NCI-H460 (cell line): ENCODE measurements at regions not wholly inside any gene's neighbourhood (a gene's known extent, or its start where the extent isn't known, plus 50 kb on each side); places are given as distances from the start of the nearest gene placed in this dataset.
"Not testable (repeated sequence)": the region's sequence is repeated elsewhere in the genome, so short reads cannot be mapped to it uniquely, and the experiment has no call there.

Source experiments
- DNase-seq: peaks from one replicate; pipeline ENCODE4 v3.0.0-alpha.2; 2016; ENCODE audit warnings: low read depth; ENCODE audit errors: extremely low read depth

DNA sequence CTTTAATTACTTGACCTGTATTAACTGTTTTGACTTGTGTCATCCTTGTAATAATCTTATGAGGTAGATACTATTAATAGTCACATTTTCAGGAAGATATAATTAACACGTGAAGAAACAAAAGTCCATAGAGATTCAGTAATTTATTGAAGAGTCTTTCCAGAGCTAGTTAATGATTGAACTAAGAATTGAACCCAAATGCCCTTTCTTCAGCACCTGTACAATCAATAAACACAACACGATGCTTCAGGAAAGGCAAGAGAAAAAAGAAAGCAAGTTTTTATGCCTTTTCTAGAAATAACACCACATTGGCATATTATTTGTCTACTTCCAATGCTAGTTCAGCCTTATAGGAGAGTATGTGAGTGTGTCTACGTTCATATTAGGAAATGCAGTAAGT is 399.6 kb downstream of the NAF1 start:
- no peak for DNase-seq

DNA sequence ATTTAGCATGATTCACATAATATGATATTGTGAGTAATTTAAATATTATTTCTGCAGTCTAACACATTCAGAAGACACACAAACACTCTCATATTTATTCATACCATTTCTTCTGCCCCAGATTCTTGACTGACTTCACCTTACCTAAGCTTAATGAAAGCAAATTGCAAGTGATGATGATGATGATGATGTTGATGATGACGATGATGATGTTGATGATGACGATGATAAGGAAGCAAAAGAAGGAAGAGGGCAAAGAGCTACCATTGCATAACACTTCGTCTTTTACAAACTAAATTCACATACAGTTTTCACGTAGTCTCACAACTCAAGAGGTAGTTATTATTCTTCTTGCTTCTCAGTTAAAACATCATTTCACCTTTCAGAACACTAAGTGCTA is 404.7 kb downstream of the NAF1 start:
- DNase-seq = no peak

DNA sequence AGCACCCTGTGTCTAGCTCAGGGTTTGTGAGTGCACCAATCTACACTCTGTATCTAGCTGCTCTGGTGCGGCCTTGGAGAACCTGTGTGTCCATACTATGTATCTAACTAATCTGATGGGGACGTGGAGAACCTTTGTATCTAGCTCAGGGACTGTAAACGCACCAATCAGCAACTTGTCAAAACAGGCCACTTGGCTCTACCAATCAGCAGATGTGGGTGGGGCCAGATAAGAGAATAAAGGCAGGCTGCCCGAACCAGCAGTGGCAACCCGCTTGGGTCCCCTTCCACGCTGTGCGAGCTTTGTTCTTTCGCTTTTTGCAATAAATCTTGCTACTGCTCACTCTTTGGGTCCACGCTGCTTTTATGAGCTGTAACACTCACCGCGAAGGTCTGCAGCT is 426.5 kb downstream of the NAF1 start:
- not testable (repeated sequence) for DNase-seq

DNA sequence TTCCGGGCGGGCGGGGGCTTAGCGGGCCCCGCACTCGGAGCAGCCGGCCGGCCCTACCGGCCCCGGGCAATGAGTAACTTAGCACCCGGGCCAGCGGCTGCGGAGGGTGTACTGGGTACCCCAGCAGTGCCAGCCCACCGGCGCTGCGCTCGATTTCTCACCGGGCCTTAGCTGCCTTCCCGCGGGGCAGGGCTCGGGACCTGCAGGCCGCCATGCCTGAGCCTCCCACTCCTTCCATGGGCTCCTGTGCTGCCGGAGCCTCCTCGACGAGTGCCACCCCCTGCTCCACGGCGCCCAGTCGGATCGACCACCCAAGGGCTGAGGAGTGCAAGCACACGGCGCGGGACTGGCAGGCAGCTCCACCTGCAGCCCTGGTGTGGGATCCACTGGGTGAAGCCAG is 427.1 kb downstream of the NAF1 start:
- DNase-seq = not testable (repeated sequence)

DNA sequence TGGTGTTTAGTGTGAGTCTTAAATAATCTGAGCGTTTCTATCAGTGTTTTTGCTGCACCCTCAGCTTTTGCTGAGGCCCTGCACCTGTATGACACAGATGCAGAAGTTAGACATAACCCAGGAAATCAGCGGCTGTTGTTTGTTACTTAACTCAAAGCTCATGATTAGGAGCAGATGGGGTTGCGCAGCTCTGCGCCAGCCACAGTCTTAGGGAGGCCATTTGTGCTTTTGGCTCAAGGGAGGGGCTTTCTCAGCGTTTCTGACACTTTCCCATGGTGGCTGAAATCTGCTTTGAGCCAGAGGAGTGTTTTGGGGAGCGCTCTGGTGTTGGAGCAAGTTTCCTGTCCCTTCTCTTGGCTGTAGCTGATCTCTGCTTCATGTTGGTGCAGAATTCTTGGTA is 433.8 kb downstream of the NAF1 start:
- no peak for DNase-seq

DNA sequence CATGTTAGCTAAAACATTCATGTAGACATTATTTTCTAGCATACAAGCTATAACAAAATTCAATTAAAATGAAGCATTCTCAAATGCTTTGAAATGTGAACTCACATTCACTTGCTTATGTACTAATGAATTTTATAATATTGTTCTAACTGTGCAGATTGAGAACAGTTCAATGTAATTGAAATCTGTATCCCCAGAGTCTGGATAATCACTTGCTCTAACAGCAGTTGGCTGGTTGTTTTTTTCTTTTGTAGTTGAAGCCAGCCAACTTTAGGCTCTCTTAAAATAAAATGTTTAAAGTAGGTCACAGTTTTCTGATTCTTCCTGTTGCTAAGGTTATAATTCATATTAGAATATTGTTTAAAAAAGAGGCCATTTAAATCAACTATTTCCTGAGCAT is 438.9 kb downstream of the NAF1 start:
- no peak for DNase-seq

DNA sequence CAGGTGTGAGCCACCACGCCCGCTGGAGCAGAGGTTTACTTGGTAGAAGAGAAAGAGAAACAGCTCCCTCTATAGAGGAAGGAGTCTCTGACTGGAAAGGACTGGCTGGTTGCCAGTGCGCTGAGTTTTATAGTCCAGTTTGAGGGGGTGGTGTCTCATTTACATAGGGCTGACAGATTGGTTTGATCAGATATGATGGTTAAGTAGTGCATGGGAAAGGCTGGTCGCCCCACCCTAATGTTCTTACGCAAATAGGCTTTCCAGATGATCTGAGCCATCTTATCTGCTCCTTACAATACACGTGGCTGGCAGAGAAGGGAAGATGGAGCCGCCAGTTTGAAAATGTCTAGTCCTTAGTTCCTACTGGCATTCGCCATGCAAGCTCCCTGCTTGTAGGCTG is 439.5 kb downstream of the NAF1 start:
- DNase-seq = no peak

DNA sequence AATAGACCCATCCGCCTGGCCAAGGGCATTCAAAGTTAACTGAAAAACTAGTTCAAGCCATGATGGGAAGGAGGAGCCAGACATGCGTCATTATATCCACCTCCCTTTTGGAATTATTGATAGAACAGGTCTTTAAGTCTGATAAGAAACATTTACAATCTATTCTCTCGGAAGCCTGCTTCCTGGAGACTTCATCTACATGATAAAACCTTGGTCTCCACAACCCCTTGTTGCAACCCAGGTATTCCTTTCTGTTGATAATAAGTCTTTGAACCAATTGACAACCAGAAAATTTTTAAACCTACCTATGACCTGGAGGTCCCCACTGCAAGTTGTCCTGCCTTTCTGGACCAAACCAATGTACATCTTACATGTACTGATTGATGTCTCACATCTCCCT is 451.3 kb downstream of the NAF1 start:
- DNase-seq = no peak

DNA sequence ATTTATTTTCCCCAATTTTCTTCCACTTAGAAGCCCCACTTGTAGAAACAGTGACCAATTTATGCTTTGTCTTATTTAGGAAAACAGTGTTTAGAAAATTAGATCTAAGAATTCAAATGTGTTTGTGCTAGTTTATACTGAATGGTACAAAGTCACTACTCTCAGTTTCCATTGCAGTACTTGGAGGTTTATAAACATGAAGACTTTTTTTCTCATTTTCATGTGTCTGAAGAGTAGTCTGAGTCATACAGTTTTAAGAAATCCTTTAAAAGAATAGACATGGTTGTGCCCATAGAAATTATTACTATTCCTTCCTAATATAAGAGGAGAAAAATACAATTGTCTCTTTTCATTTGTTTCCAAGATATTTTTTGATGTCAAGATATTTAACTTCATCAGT is 458.7 kb downstream of the NAF1 start:
- DNase-seq = no peak

DNA sequence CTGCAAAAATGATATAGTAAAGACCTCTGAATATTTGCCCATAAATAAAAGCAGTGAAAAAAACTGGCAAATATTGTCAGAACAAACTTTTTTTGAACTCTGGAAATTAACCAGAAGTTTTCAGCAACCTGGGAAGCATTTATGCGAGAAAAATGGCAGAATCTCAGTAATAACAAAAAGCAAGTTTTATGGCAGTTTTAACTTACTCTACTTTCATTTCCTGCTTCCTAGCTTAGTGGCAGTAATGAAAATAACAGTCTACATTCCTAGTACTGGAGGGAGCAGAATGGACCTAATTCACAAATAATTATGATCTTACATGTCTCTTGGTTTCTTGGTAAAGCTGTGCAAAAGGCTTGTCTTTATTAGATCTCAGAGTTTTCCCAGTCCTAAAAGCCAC is 460.1 kb downstream of the NAF1 start:
- no peak for DNase-seq

DNA sequence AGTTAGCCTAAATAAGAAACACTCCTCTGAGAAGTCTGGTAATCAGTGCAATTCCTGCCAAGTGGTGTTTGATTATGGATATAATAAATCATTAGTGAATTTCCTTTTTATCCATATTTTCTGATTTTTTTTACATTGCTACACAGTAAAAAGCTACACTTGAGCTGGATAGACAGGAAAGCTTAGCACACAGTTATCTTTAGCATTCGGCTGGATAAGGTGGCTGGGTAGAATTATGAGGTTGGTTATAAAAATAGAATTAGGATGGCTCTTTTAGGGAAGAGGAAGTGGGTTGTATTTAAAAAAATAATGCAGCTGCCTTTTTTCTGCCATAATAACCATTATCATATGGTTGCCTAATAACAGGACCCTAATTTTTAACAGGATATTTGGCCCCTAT is 460.6 kb downstream of the NAF1 start:
- DNase-seq = no peak

DNA sequence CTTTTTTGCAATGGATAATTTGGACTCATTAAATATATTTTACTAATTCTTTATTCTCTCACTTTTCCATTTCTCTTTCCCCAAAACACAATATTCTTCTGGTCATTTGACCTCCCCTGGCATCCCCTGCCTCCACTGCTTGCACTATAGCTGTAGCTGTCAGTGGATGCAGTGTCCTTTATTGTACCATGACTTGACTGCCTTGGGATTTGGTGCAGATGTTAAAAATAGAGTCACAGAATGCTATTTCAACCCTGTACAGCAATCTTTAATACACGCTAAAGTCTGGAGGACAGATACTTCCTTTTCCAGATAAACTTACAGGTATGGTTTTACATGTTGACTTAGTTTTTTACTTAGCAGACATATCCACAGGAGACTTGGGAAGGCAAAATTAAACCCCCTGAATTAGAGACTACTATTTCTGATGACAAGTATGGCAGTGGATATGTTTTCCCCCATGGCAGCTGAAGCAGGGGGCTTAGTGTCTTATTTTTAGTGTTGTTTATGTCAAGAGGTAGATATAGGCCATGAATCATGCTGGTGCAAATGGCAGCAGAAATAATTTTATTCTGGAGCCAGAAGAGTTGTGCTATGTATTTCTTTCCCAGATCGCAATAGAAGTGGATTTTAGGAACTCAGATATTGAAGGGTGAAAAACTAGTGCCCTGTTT is 461.4 kb downstream of the NAF1 start:
- DNase-seq = no peak

DNA sequence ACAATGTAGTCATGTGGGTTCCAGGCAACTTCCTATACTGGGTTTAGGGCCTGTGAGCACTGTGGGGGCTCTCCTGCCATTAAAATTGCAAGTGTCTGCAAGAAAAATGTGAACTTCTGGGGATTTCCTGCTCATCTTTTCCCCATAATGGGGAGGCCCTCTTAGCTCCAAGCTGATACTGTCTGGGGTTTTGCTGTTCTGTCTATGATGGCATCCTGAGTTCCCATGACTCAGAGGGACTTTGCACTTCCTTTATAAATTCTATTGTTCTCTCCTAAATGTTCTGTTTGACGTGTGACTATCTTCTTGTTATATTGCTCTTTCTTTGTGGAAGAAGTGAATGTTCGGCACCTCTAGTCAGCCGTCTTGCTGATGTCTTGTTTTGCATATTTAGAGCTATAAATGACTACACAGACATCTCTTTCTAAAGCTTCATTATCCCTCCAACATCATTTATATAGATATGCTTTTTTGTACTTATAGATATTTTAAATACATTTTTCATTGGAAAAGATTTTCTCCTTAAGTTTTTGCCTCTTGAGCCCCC is 465.8 kb downstream of the NAF1 start:
- no peak for DNase-seq

DNA sequence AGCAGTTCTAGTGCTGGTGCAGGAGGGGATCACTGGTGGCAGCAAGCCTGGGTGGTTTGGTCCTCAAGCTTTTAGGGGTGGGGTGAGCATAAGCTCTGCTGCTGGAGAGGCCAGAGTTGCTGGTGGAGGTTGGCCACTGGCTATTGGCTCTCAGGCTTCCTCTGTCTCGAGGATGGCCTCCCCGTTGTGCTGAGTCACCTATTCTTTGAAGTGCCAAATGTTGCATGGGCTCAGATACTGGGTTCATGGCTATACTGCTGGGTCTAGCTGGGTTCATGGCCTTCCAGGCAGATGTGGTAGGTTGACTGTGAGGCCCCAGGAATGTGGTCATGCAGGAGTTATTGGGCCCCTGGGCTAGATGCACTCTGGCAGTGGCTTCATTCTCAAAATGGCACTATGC is 466.3 kb downstream of the NAF1 start:
- DNase-seq = no peak

DNA sequence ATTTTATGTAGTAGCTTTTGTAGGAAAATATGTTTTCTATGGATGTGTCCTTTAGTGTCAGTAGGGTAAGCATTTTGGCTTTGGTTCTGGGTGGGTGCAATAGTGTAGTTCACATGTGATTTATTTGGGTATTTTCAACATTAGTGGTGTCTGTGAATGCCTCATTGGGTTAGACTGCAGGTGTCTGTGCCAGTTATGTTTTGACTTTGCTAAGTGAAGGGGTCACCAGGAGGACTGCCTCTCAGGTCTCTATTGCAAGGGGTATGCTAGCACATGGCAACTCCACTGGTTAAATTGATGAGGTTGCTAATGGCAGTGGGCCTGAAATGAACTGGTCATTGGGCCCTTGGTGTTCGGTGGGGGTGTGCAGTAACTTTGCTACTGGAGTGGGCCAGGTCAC is 467.1 kb downstream of the NAF1 start:
- no peak for DNase-seq

DNA sequence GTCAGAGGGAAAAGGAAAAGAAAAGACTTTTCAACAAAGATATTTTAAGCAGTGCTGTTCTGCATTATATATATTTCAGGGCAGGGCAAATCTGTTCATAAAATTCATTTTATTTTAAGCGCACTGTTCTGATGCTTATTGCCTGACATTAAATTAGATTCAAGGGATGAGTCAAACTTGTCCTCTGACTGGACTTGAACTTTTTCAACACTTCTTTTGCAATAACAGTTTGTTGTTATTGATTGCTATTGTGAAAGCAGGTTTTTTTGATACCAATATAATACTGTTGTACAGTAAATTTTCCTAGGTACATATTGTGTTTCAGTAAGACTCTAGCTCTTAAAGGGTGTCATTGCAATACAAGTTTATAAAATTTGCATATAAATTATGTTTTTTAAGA is 481.3 kb downstream of the NAF1 start:
- DNase-seq = no peak

DNA sequence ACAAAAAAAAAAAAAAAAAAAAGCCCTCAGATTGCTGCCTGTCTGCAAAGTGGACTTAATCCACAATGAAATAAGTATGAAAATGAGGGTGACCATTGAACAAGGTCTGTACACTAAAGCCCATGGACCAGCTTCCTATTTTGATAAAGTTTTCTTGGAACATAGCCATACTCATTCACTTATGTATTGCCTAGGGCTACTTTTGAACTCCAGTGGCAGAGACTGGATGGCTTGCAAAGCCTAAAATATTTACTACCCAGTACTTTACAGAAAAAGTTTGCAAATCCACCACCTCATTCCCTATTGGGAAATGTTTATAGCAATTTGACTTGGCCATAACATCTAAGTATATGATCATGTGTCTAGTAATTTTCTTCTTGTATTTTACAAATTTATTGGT is 481.7 kb downstream of the NAF1 start:
- DNase-seq = no peak

DNA sequence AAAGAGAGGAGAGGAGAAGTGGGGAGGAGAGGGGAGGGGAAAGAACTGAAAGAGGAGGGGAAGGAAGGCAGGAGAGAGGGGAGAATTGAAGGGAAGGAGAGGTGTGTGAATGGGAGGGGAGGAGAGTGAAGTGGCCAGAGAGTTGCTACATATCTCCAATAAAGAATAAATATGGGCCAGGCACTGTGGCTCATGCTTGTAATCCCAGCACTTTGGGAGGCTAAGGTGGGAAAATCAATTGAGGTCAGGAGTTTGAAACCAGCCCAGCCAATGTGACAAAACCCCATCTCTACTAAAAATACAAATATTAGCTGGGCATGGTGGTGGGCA is 482.4 kb downstream of the NAF1 start:
- no peak for DNase-seq

DNA sequence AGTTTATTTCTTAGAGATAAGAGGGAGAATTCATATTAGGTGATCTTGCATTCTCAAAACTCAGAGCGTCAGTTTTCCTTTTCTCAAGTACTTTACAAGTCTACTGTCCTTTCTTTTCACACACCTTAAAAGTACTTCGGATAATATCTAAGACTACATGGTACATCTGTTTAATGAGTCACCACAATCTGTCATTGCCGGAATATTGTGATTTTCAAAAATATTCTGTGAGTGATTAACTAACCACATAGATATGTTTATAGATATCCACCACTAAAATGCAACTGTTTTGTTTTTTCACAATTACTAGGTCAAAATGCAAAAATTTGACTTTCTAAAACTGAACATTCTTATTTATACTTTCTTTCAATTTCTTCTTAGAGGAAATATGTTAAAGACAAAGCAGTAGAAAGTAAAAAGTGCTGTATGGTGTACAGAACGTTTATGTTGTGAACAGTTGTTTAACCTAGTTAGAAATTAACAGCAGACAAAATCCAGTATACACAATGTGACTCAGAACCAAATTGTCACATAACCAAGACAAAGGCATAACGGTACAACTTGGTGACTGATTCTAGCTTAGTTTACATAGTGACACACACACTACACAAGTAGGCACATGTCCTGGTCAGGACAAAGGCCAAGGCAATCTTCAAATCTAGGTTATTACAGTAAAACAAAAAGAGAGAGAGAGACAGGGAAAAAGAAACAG is 482.9 kb downstream of the NAF1 start:
- no peak for DNase-seq

DNA sequence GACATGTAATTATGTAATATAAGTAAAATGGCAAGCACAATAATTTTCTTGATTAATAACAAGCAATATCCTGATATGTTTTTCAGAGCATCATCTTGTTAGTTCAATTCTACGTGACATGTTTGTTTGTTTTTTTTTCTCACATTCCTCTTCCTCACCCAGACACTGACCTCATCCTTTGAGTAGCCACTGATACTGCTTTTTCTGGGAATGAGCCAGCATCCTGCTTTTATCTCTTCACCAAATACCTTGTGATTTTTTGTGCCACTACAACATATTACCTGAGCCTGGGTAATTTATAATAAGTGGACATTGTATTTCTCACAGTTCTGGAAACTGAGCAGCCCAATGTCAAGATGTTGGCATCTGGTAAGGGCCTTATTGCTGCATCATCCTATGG is 484.0 kb downstream of the NAF1 start:
- DNase-seq = no peak

DNA sequence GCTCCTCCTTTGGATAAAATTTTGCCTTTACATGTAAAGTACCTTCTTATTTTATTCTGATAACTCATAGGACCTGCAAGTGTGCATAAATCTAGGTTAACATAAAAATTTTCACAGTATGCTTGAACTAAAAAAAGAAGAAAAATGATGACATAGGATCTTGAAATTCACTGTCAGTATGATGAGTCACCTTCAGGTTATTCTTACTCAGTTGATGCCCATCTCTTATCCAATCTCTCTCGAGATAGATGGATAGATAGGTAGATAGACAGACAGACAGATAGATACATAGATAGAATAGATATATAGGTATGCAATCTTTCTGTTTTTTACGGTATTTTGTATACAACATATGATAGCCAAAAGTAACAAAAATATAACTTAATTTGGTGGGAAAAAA is 485.5 kb downstream of the NAF1 start:
- no peak for DNase-seq

DNA sequence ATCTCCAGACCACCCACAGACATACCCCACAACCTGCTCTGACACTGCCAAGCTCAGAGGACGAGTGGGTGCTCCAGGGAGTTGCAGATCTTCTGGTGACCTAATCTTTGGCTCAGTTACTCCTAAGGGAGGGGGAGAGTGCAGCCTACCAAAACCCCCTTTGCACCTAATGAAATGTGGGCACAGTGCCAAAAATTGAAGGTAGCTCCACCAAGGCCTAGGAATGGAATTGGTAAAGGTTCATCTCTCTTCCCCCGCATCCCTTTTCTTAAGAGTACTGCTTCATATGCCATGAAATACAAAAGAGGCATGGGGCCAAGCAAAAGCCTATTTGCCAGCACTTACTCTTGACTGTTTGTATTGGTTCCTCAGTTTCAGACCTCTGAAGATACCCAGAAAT is 491.0 kb downstream of the NAF1 start:
- no peak for DNase-seq

DNA sequence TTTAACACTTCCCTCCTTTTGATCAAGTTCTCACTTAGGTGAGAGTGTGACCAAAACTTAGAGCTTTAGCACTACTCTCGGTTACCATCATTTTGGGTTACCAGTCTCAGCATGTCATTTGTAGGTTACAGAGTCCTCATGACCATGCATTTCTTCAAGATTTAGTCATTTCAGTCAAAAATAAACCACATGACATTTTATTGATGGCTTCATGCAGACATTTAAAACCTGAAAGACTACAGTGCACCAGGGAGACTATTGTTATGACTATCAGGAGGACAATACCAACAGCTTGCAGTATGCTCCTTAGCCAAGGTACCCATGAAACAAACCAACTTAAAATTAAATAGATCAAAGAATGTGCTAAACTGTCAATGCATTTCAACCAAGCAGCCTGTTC is 498.1 kb upstream of the FSTL5 start:
- DNase-seq = no peak
